Gastrocnemius medialis (tissue), 4 donors: ENCODE measurements at regions not wholly inside any gene's neighbourhood (a gene's known extent, or its start where the extent isn't known, plus 50 kb on each side); places are given as distances from the start of the nearest gene placed in this dataset.

ENCODE experiments used
- CTCF ChIP-seq, 5 experiments: fragments of 450-650 bp in 3 of 5; fragments of 200-600 bp in 2 of 5; sonication (generic) in 2 of 5; IDR thresholded peaks in 4 of 5; conservative IDR thresholded peaks in 1 of 5; 1 replicate in 4 of 5; 2 replicates in 1 of 5; pipeline ENCODE4 v1.5.1; 2016 to 2019; ENCODE audit warnings: antibody characterized with exemption in 5 of 5, mild to moderate bottlenecking in 3 of 5, moderate library complexity in 3 of 5
- POLR2A ChIP-seq, 2 donors: fragments of 450-650 bp; IDR thresholded peaks; one replicate each; pipeline ENCODE4 v1.6.1; 2017; ENCODE audit warnings: antibody characterized with exemption in 2 of 2, mild to moderate bottlenecking in 2 of 2, moderate library complexity in 2 of 2

GRCh38 chr6:85163156-85164080, 286.5 kb upstream of the NT5E start:
- TF ChIP-seq CTCF (IDR thresholded peaks at IDR 0.05 in 4 of 5, conservative IDR thresholded peaks at IDR 0.05 in 1 of 5) = no peak
- no peak for TF ChIP-seq POLR2A (IDR thresholded peaks at IDR 0.05)
